HepG2 (cell line): ENCODE measurements at regions not wholly inside any gene's neighbourhood (a gene's known extent, or its start where the extent isn't known, plus 50 kb on each side); places are given as distances from the start of the nearest gene placed in this dataset.

ENCODE experiments used
- AKAP8 ChIP-seq: sonication (generic); formaldehyde crosslinking; IDR thresholded peaks from 2 replicates; pipeline ENCODE4 v1.5.1; 2020; ENCODE audit warnings: mild to moderate bottlenecking, missing genetic modification reagents
- ATF1 ChIP-seq: IDR thresholded peaks from 2 replicates; pipeline ENCODE4 v1.6.1; 2016; ENCODE audit warnings: mild to moderate bottlenecking, control low read depth
- ESRRA ChIP-seq: sonication (generic); formaldehyde crosslinking; IDR thresholded peaks from 2 replicates; pipeline ENCODE4 v1.5.1; 2020; ENCODE audit warnings: mild to moderate bottlenecking, low read depth, missing genetic modification reagents
- FOXA1 ChIP-seq, 2 experiments: fragments of 450-650 bp in 1 of 2; sonication (generic) in 1 of 2; formaldehyde crosslinking in 1 of 2; IDR thresholded peaks; 2 replicates each; pipeline versions ENCODE4 v1.4.0 to v1.6.1; 2016 to 2020; ENCODE audit warnings: missing genetic modification reagents in 1 of 2
- FOXP1 ChIP-seq, 2 experiments: fragments of 450-650 bp in 1 of 2; IDR thresholded peaks; 2 replicates each; pipeline ENCODE4 v1.6.1; 2017 to 2018; ENCODE audit warnings: antibody characterized with exemption in 1 of 2
- KLF6 ChIP-seq: IDR thresholded peaks from 2 replicates; pipeline ENCODE4 v1.8.0; 2016; ENCODE audit warnings: missing biosample characterization, missing genetic modification reagents
- MED13 ChIP-seq: sonication (generic); formaldehyde crosslinking; IDR thresholded peaks from 2 replicates; pipeline ENCODE4 v1.5.0; 2020; ENCODE audit warnings: missing genetic modification reagents
- NONO ChIP-seq, 2 experiments: fragments of 450-650 bp in 1 of 2; sonication (generic) in 1 of 2; formaldehyde crosslinking in 1 of 2; IDR thresholded peaks in 1 of 2; conservative IDR thresholded peaks in 1 of 2; 2 replicates each; pipeline versions ENCODE4 v1.6.1 to v1.8.0; 2017 to 2022; ENCODE audit warnings: mild to moderate bottlenecking in 1 of 2, missing genetic modification reagents in 1 of 2, moderate library complexity in 1 of 2
- PHF21A ChIP-seq: sonication (generic); formaldehyde crosslinking; IDR thresholded peaks from 2 replicates; pipeline ENCODE4 v1.5.0; 2020; ENCODE audit warnings: mild to moderate bottlenecking, missing genetic modification reagents
- SP1 ChIP-seq, 2 experiments: fragments of 450-650 bp in 1 of 2; sonication (generic) in 1 of 2; formaldehyde crosslinking in 1 of 2; IDR thresholded peaks; 2 replicates each; pipeline versions ENCODE4 v1.4.0 to v1.6.1; 2016 to 2020; ENCODE audit warnings: missing genetic modification reagents in 1 of 2
- TEAD2 ChIP-seq: sonication (generic); formaldehyde crosslinking; IDR thresholded peaks from 2 replicates; pipeline ENCODE4 v1.9.0; 2021; ENCODE audit warnings: missing genetic modification reagents
- ZKSCAN5 ChIP-seq: sonication (generic); formaldehyde crosslinking; IDR thresholded peaks from 2 replicates; pipeline ENCODE4 v1.5.1; 2020; ENCODE audit warnings: mild to moderate bottlenecking, missing genetic modification reagents
- ZNF282 ChIP-seq: fragments of 450-650 bp; IDR thresholded peaks from 2 replicates; pipeline ENCODE4 v1.6.1; 2018; ENCODE audit not compliant: partially characterized antibody
- ZNF446 ChIP-seq: sonication (generic); formaldehyde crosslinking; IDR thresholded peaks from 2 replicates; pipeline ENCODE4 v1.5.0; 2020; ENCODE audit warnings: mild to moderate bottlenecking, missing genetic modification reagents
- ZNF605 ChIP-seq: sonication (generic); formaldehyde crosslinking; IDR thresholded peaks from 2 replicates; pipeline ENCODE4 v1.8.0; 2022; ENCODE audit warnings: mild to moderate bottlenecking, missing genetic modification reagents
- ZNF777 ChIP-seq: sonication (generic); formaldehyde crosslinking; IDR thresholded peaks from 2 replicates; pipeline ENCODE4 v1.4.0; 2020; ENCODE audit warnings: missing genetic modification reagents
- TF ChIP-seq, protein P1 (sequence below): sonication (generic); formaldehyde crosslinking; IDR thresholded peaks from 2 replicates; pipeline ENCODE4 v1.9.0; 2021; ENCODE audit warnings: mild to moderate bottlenecking, missing genetic modification reagents
- TF ChIP-seq, protein P2 (sequence below): sonication (generic); formaldehyde crosslinking; IDR thresholded peaks from 2 replicates; pipeline ENCODE4 v1.5.1; 2020; ENCODE audit warnings: mild to moderate bottlenecking, missing genetic modification reagents, borderline replicate concordance
- TF ChIP-seq, protein P3 (sequence below): IDR thresholded peaks from 2 replicates; pipeline ENCODE4 v1.6.1; 2016; ENCODE audit warnings: mild to moderate bottlenecking, missing biosample characterization, missing genetic modification reagents
- TF ChIP-seq, protein P4 (sequence below): fragments of 450-650 bp; IDR thresholded peaks from 2 replicates; pipeline ENCODE4 v1.6.1; 2016
- TF ChIP-seq, protein P5 (sequence below): conservative IDR thresholded peaks from 2 replicates; pipeline ENCODE4 v1.6.1; 2018; ENCODE audit warnings: missing genetic modification reagents

DNA sequence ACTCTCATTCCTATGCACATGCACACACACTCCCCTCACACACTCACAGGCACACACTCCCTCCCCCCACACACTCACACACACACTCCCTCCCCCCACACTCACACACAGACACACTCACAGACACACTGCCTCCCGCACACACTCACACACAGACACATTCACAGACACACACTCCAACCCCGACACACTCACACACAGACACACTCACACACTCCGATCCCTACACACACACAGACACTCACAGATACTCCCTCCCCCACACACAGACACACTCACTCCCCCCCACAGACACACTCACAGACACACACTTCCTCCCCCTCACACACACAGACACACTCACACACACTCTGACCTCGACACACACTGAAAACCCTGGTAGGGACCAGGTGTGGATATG lies 176.2 kb downstream of the TFAP2C start (continued):
- TF ChIP-seq, protein P1, sequence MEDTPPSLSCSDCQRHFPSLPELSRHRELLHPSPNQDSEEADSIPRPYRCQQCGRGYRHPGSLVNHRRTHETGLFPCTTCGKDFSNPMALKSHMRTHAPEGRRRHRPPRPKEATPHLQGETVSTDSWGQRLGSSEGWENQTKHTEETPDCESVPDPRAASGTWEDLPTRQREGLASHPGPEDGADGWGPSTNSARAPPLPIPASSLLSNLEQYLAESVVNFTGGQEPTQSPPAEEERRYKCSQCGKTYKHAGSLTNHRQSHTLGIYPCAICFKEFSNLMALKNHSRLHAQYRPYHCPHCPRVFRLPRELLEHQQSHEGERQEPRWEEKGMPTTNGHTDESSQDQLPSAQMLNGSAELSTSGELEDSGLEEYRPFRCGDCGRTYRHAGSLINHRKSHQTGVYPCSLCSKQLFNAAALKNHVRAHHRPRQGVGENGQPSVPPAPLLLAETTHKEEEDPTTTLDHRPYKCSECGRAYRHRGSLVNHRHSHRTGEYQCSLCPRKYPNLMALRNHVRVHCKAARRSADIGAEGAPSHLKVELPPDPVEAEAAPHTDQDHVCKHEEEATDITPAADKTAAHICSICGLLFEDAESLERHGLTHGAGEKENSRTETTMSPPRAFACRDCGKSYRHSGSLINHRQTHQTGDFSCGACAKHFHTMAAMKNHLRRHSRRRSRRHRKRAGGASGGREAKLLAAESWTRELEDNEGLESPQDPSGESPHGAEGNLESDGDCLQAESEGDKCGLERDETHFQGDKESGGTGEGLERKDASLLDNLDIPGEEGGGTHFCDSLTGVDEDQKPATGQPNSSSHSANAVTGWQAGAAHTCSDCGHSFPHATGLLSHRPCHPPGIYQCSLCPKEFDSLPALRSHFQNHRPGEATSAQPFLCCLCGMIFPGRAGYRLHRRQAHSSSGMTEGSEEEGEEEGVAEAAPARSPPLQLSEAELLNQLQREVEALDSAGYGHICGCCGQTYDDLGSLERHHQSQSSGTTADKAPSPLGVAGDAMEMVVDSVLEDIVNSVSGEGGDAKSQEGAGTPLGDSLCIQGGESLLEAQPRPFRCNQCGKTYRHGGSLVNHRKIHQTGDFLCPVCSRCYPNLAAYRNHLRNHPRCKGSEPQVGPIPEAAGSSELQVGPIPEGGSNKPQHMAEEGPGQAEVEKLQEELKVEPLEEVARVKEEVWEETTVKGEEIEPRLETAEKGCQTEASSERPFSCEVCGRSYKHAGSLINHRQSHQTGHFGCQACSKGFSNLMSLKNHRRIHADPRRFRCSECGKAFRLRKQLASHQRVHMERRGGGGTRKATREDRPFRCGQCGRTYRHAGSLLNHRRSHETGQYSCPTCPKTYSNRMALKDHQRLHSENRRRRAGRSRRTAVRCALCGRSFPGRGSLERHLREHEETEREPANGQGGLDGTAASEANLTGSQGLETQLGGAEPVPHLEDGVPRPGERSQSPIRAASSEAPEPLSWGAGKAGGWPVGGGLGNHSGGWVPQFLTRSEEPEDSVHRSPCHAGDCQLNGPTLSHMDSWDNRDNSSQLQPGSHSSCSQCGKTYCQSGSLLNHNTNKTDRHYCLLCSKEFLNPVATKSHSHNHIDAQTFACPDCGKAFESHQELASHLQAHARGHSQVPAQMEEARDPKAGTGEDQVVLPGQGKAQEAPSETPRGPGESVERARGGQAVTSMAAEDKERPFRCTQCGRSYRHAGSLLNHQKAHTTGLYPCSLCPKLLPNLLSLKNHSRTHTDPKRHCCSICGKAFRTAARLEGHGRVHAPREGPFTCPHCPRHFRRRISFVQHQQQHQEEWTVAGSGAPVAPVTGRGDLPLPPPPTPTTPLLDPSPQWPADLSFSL (CRISPR knock-in tag) = no peak
- TF ChIP-seq SP1 (IDR thresholded peaks at IDR 0.05) = no peak
- no peak for TF ChIP-seq SP1 (CRISPR knock-in tag; IDR thresholded peaks at IDR 0.05)
- TF ChIP-seq AKAP8 = no peak
- TF ChIP-seq ZKSCAN5 (CRISPR knock-in tag) = no peak
- TF ChIP-seq ATF1 = no peak
- TF ChIP-seq, protein P2, sequence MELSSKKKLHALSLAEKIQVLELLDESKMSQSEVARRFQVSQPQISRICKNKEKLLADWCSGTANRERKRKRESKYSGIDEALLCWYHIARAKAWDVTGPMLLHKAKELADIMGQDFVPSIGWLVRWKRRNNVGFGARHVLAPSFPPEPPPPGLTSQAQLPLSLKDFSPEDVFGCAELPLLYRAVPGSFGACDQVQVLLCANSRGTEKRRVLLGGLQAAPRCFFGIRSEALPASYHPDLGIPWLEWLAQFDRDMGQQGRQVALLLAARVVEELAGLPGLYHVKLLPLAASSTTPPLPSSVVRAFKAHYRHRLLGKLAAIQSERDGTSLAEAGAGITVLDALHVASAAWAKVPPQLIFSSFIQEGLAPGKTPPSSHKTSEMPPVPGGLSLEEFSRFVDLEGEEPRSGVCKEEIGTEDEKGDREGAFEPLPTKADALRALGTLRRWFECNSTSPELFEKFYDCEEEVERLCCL (CRISPR knock-in tag) = no peak
- TF ChIP-seq ESRRA (CRISPR knock-in tag) = no peak
- TF ChIP-seq ZNF282 = peak; percentile 18
- TF ChIP-seq ZNF446 (CRISPR knock-in tag) = no peak
- TF ChIP-seq, protein P3, sequence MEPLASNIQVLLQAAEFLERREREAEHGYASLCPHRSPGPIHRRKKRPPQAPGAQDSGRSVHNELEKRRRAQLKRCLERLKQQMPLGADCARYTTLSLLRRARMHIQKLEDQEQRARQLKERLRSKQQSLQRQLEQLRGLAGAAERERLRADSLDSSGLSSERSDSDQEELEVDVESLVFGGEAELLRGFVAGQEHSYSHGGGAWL (CRISPR knock-in tag) = no peak
- TF ChIP-seq FOXP1 (IDR thresholded peaks at IDR 0.05) = 0 out of 2 replicates have a peak, but pooled peaks have one; percentile 11
- no peak for TF ChIP-seq FOXP1 (CRISPR knock-in tag; IDR thresholded peaks at IDR 0.05)
- TF ChIP-seq KLF6 (CRISPR knock-in tag) = no peak
- 0 out of 2 replicates have a peak, but pooled peaks have one; percentile 68 for TF ChIP-seq NONO (IDR thresholded peaks at IDR 0.05)
- no peak for TF ChIP-seq NONO (CRISPR knock-in tag; conservative IDR thresholded peaks at IDR 0.05)
- TF ChIP-seq, protein P4, sequence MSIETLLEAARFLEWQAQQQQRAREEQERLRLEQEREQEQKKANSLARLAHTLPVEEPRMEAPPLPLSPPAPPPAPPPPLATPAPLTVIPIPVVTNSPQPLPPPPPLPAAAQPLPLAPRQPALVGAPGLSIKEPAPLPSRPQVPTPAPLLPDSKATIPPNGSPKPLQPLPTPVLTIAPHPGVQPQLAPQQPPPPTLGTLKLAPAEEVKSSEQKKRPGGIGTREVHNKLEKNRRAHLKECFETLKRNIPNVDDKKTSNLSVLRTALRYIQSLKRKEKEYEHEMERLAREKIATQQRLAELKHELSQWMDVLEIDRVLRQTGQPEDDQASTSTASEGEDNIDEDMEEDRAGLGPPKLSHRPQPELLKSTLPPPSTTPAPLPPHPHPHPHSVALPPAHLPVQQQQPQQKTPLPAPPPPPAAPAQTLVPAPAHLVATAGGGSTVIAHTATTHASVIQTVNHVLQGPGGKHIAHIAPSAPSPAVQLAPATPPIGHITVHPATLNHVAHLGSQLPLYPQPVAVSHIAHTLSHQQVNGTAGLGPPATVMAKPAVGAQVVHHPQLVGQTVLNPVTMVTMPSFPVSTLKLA = 0 out of 2 replicates have a peak, but pooled peaks have one; percentile 36
- no peak for TF ChIP-seq TEAD2 (CRISPR knock-in tag)
- TF ChIP-seq ZNF605 = no peak
- TF ChIP-seq ZNF777 (CRISPR knock-in tag) = no peak
- TF ChIP-seq PHF21A = no peak
- TF ChIP-seq, protein P5, sequence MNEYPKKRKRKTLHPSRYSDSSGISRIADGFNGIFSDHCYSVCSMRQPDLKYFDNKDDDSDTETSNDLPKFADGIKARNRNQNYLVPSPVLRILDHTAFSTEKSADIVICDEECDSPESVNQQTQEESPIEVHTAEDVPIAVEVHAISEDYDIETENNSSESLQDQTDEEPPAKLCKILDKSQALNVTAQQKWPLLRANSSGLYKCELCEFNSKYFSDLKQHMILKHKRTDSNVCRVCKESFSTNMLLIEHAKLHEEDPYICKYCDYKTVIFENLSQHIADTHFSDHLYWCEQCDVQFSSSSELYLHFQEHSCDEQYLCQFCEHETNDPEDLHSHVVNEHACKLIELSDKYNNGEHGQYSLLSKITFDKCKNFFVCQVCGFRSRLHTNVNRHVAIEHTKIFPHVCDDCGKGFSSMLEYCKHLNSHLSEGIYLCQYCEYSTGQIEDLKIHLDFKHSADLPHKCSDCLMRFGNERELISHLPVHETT = no peak
- no peak for TF ChIP-seq MED13 (CRISPR knock-in tag)
- 0 out of 2 replicates have a peak, but pooled peaks have one; percentile 15 for TF ChIP-seq FOXA1 (IDR thresholded peaks at IDR 0.05)
- no peak for TF ChIP-seq FOXA1 (CRISPR knock-in tag; IDR thresholded peaks at IDR 0.05)
